Uterus (tissue), 2 donors: ENCODE measurements at regions not wholly inside any gene's neighbourhood (a gene's known extent, or its start where the extent isn't known, plus 50 kb on each side); places are given as distances from the start of the nearest gene placed in this dataset.

Experiments used
- POLR2A ChIP-seq, 2 donors: fragments of 450-650 bp; IDR thresholded peaks; one replicate each; pipeline ENCODE4 v1.6.1; 2016; ENCODE audit warnings: antibody characterized with exemption in 2 of 2, mild to moderate bottlenecking in 1 of 2, moderate library complexity in 1 of 2
- TF ChIP-seq, protein P1 (sequence below), 4 experiments: fragments of 200-600 bp in 2 of 4; fragments of 450-650 bp in 2 of 4; sonication (generic) in 2 of 4; IDR thresholded peaks; one replicate each; pipeline ENCODE4 v1.5.1; 2016 to 2019; ENCODE audit warnings: antibody characterized with exemption in 4 of 4, mild to moderate bottlenecking in 2 of 4, moderate library complexity in 1 of 4

DNA sequence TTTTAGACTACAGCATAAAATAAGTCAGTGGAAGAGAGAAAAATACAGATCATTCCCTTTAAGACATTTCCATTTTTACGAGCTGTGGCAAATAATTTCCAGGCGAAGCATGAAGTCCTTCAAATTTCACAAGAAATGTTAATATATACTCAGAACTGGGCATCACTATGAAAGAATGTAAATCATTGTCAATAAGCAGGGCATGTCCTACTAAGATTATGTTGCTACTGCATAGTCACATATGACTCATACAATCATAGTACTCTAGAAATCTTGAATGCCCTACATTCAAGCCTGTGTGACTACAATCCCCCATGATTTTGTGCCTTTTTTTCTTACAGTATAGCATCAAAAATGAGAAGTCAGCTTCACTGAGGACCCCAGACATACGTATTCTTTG is 485.2 kb upstream of the FTMT start:
- TF ChIP-seq, protein P1, sequence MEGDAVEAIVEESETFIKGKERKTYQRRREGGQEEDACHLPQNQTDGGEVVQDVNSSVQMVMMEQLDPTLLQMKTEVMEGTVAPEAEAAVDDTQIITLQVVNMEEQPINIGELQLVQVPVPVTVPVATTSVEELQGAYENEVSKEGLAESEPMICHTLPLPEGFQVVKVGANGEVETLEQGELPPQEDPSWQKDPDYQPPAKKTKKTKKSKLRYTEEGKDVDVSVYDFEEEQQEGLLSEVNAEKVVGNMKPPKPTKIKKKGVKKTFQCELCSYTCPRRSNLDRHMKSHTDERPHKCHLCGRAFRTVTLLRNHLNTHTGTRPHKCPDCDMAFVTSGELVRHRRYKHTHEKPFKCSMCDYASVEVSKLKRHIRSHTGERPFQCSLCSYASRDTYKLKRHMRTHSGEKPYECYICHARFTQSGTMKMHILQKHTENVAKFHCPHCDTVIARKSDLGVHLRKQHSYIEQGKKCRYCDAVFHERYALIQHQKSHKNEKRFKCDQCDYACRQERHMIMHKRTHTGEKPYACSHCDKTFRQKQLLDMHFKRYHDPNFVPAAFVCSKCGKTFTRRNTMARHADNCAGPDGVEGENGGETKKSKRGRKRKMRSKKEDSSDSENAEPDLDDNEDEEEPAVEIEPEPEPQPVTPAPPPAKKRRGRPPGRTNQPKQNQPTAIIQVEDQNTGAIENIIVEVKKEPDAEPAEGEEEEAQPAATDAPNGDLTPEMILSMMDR (IDR thresholded peaks at IDR 0.05), result no peak
- TF ChIP-seq POLR2A (IDR thresholded peaks at IDR 0.05), result no peak
